Coronary artery (tissue), 2 donors: ENCODE measurements at regions not wholly inside any gene's neighbourhood (a gene's known extent, or its start where the extent isn't known, plus 50 kb on each side); places are given as distances from the start of the nearest gene placed in this dataset.

Experiments
- DNase-seq: peaks from one replicate; pipeline ENCODE4 v3.0.0-alpha.2; 2017; ENCODE audit warnings: low spot score
- H3K27ac ChIP-seq, 2 donors: fragments of 200-600 bp; sonication (generic); one replicate each; pipeline ENCODE4 v1.5.1; 2016 to 2019
- H3K4me3 ChIP-seq: fragments of 200-600 bp; sonication (generic); 2 replicates; pipeline ENCODE4 v1.5.1; 2016; ENCODE audit warnings: mild to moderate bottlenecking, moderate library complexity
- TF ChIP-seq, protein P1 (sequence below): fragments of 200-600 bp; sonication (generic); IDR thresholded peaks from one replicate; pipeline ENCODE4 v1.5.1; 2019; ENCODE audit warnings: antibody characterized with exemption

DNA sequence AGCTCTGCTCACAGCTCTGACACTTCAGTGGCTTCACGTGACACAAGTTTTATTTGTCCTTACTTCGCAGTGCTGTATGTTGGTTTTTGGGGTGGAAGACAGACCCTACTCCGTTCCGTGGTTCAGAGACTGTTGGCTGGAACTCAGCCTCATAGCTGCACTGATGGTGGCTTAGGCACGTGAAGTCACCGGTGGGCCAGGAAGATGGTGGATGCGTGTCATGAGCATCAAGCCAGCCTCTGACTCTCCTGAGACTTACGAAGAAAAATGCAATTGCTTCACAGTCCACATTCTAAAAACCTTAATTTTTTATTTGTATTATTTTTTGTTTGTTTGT is 161.4 kb upstream of the SOX1 start:
- peak; percentile 31 for DNase-seq
- TF ChIP-seq, protein P1, sequence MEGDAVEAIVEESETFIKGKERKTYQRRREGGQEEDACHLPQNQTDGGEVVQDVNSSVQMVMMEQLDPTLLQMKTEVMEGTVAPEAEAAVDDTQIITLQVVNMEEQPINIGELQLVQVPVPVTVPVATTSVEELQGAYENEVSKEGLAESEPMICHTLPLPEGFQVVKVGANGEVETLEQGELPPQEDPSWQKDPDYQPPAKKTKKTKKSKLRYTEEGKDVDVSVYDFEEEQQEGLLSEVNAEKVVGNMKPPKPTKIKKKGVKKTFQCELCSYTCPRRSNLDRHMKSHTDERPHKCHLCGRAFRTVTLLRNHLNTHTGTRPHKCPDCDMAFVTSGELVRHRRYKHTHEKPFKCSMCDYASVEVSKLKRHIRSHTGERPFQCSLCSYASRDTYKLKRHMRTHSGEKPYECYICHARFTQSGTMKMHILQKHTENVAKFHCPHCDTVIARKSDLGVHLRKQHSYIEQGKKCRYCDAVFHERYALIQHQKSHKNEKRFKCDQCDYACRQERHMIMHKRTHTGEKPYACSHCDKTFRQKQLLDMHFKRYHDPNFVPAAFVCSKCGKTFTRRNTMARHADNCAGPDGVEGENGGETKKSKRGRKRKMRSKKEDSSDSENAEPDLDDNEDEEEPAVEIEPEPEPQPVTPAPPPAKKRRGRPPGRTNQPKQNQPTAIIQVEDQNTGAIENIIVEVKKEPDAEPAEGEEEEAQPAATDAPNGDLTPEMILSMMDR = no peak
- no peak overlapping the region for H3K27ac ChIP-seq
- H3K4me3 ChIP-seq = no peak overlapping the region

DNA sequence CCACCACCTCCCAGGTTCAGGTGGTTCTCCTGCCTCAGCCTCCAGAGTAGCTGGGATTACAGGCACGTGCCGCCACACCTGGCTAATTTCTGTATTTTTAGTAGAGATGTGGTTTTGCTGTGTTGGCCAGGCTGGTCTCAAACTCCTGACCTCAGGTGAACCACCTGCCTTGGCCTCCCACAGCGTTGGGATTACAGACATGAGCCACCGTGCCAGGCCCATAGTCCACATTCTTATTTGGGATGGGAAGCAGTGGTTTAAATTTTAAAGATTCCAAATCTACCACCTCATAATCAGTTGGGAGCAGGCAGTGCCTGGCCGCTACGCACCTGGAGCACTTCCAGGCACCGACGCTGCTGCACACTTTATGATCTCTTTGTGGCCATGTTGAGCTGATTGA is 160.6 kb upstream of the SOX1 start:
- Histone ChIP-seq H3K4me3 (no peak overlapping the region), H3K27ac (no peak overlapping the region)
- TF ChIP-seq, protein P1 = no peak
- DNase-seq = peak; percentile 2

DNA sequence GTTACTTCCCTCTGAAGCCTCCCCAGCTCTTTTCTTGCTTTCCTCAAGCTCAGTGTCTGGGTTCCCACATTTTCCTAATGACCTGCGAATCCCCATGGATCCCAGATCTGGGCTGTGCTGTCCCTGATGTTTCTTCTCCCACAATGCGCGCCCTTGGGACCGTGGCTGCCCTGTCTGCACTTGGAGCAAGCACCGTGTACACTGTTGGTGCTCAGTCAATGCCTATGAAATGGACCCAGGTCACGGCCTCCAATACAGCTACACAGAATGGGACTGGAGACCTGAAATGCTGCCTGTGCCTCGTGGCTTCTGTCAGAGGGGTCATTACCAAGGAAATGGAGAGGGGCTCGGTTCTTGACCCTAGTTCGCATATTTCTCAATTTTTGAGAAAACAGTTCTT is 160.1 kb upstream of the SOX1 start:
- no peak overlapping the region for H3K4me3 ChIP-seq
- TF ChIP-seq, protein P1 = no peak
- H3K27ac ChIP-seq = no peak overlapping the region
- DNase-seq = peak; percentile 58

DNA sequence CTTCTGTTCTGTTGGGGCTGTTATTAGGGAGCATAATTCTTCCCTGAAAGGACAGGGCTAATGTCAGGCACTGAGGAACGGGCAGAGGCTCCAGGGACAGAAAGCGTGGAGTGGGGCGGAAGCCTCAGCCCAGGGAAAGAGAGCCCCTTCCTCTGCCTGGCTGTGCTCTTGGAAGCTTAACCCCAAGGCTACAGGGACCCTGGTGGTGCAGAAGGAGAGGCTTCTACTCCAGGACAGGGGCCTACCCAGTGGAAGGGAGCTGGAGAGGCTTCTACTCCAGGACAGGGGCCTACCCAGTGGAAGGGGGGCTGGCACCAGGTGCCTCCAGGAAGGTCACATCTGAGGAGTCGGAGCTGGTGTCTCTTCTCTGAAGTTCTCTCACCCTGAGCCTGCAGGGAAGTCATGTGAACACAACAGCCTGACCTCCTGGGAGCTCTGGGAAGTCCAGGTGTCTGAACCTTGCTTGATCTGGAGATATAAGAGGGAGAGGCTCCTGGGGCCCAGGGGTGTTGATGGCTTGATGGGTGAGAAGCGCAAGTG is 159.5 kb upstream of the SOX1 start:
- Histone ChIP-seq H3K4me3 (no peak overlapping the region), H3K27ac (no peak overlapping the region)
- TF ChIP-seq, protein P1 = no peak
- DNase-seq = peak; percentile 54

DNA sequence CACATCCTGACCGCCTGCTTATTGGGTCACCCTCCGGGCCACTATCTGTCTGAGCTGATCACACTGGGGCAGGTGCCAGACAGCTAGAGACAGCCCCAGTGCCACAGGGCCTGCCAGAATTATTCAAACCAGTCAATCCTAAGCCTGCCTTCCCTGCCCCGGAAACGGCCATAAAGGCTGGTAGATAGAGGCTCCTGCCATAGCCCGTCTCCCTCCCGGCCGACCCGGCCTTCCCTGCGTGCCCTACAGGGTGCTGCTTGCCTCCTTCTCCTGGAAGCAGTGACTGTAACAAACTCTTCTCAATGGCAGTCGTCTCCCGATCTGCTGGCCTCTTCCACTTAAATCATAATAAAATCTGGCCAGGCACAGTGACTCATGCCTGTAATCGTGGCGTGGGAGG is 158.6 kb upstream of the SOX1 start:
- TF ChIP-seq, protein P1 = no peak
- no peak overlapping the region for H3K27ac ChIP-seq
- H3K4me3 ChIP-seq = no peak overlapping the region
- peak; percentile 47 for DNase-seq

DNA sequence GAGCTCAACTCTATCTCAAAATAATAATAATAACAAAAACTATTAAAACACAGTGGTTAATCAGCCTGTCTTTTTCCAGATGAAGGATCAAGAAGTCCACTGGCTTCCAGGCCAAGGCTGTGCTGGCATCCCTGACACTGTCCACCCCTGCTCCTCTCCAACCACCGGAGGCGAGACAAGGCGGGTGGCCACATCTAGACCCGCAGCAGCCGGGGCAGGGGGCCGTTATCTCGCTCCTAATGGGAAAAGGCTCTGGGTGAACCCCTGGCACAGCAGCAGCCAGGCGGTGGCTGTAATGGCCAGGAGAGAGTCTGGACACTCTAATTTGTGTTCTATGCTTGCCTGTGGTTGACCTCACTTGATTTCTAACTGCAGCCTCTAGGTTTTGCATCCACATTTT is 158.0 kb upstream of the SOX1 start:
- DNase-seq = peak; percentile 57
- no peak overlapping the region for H3K27ac ChIP-seq
- TF ChIP-seq, protein P1 = no peak
- no peak overlapping the region for H3K4me3 ChIP-seq

DNA sequence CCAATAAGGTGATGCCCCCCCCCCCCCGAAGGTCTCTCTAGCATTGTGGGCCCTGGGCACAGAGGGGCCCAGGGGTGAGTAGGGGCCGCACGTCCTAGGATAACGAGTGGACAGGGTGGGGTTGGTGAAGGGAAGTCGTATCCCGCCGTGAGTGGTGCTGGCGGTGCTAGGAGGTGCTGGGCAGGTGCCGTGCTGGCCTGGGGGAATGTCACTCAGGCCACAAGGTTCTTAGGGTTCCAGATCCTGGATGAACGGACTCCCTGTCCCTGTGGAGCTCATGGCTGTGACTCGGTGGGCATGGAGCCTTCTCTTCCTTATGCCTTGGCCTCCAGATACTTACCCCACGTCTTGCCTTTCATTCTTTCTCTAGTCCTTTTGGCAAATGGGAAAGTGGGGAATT is 157.4 kb upstream of the SOX1 start:
- no peak overlapping the region for H3K4me3 ChIP-seq
- no peak overlapping the region for H3K27ac ChIP-seq
- TF ChIP-seq, protein P1 = no peak
- peak; percentile 35 for DNase-seq
